HEK293T (cell line): ENCODE measurements at regions not wholly inside any gene's neighbourhood (a gene's known extent, or its start where the extent isn't known, plus 50 kb on each side); places are given as distances from the start of the nearest gene placed in this dataset.
"Not testable (repeated sequence)": the region's sequence is repeated elsewhere in the genome, so short reads cannot be mapped to it uniquely, and the experiment has no call there.

ENCODE experiments used
- ARNT ChIP-seq: fragments of 450-650 bp; IDR thresholded peaks from 2 replicates; pipeline ENCODE4 v1.6.1; 2017; ENCODE audit warnings: mild to moderate bottlenecking
- CTBP1 ChIP-seq: fragments of 450-650 bp; IDR thresholded peaks from 2 replicates; pipeline ENCODE4 v1.6.1; 2016; ENCODE audit warnings: borderline replicate concordance
- ELF4 ChIP-seq: fragments of 450-650 bp; IDR thresholded peaks from 2 replicates; pipeline ENCODE4 v1.6.1; 2017; ENCODE audit warnings: antibody characterized with exemption
- FOXA1 ChIP-seq: fragments of 450-650 bp; IDR thresholded peaks from 2 replicates; pipeline ENCODE4 v1.6.1; 2016; ENCODE audit warnings: mild to moderate bottlenecking
- FOXK2 ChIP-seq: fragments of 450-650 bp; IDR thresholded peaks from 2 replicates; pipeline ENCODE4 v1.6.1; 2016; ENCODE audit warnings: mild to moderate bottlenecking
- FOXM1 ChIP-seq: fragments of 450-650 bp; IDR thresholded peaks from 2 replicates; pipeline ENCODE4 v1.6.1; 2017; ENCODE audit warnings: mild to moderate bottlenecking, borderline replicate concordance
- HDGF ChIP-seq: fragments of 450-650 bp; IDR thresholded peaks from 2 replicates; pipeline ENCODE4 v1.6.1; 2017; ENCODE audit warnings: antibody characterized with exemption, borderline replicate concordance
- L3MBTL2 ChIP-seq: fragments of 450-650 bp; conservative IDR thresholded peaks from 2 replicates; pipeline ENCODE4 v1.6.1; 2016; ENCODE audit warnings: mild to moderate bottlenecking
- SP1 ChIP-seq: fragments of 450-650 bp; IDR thresholded peaks from 2 replicates; pipeline ENCODE4 v1.6.1; 2017
- SUZ12 ChIP-seq: fragments of 450-650 bp; IDR thresholded peaks from 2 replicates; pipeline ENCODE4 v1.6.1; 2016; ENCODE audit warnings: mild to moderate bottlenecking
- TARDBP ChIP-seq: fragments of 450-650 bp; IDR thresholded peaks from 2 replicates; pipeline ENCODE4 v1.6.1; 2016
- ZNF384 ChIP-seq: fragments of 450-650 bp; IDR thresholded peaks from 2 replicates; pipeline ENCODE4 v1.6.1; 2016

DNA sequence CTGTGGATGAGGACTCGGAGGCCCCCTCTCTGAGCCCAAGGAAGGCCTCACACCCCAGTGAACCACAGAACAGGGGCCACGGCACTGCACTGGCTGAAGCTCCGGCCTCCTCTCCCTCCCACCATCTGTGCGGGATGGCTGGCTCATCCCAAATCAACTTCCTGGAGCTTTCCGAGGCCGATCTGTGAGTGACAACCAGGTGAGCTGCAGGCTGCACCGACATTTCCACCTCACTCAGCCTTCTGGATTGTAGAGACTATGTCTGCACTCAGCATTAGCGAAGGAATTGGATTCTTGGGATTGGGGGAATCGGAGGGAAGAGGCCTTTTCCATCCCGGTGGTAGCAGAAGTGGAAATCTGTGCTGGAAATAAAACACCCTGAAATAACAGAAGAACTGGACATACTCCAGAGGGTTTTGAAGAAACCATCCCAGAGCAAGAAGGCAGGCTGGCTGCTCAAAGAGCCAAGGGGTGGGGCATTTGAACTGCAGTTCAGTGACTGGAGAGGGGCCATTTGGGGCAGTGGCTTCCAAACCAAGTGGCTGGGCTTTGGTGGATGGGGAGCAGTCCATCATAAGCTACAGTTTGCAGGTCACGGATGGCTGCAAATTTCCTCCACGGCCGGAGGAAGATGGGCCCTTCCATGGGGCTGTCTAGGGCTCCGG, 118.5 kb downstream of the NPIPB11 start:
- not testable (repeated sequence) for TF ChIP-seq SP1, ZNF384, SUZ12, ARNT, HDGF, L3MBTL2, FOXA1, CTBP1, FOXM1, ELF4, TARDBP, FOXK2
